ENCODE measurements at regions not wholly inside any gene's neighbourhood (a gene's known extent, or its start where the extent isn't known, plus 50 kb on each side); places are given as distances from the start of the nearest gene placed in this dataset.

GRCh38 chr15:62588938-62589670 is 424.0 kb upstream of the C2CD4B start:
- no peaks in the 10 kb centered on the region for H3K36me3 ChIP-seq
- no peak overlapping the region for H3K4me3 ChIP-seq
- H3K9me3 ChIP-seq, result no peaks in the 10 kb centered on the region
- no peak for DNase-seq
- no peaks in the 10 kb centered on the region for H3K27me3 ChIP-seq

GRCh38 chr15:62591842-62592838 is 427.1 kb upstream of the C2CD4B start:
- DNase-seq, result no peak
- no peak overlapping the region for H3K4me3 ChIP-seq
- H3K36me3 ChIP-seq, result no peaks in the 10 kb centered on the region
- no peaks in the 10 kb centered on the region for H3K27me3 ChIP-seq
- no peaks in the 10 kb centered on the region; the same call in 1 of the 2 replicates for H3K9me3 ChIP-seq

GRCh38 chr15:62592920-62593319 is 427.8 kb upstream of the C2CD4B start:
- Histone ChIP-seq H3K4me3 (no peak overlapping the region), H3K36me3 (no peaks in the 10 kb centered on the region), H3K27me3 (no peaks in the 10 kb centered on the region), H3K9me3 (no peaks in the 10 kb centered on the region; the same call in 1 of the 2 replicates)
- DNase-seq, result no peak

- H3K4me3 ChIP-seq, result no peak overlapping the region
- H3K36me3 ChIP-seq, result no peaks in the 10 kb centered on the region
- no peaks in the 10 kb centered on the region for H3K27me3 ChIP-seq
- peak; percentile 75 for DNase-seq
- no peaks in the 10 kb centered on the region; the same call in 1 of the 2 replicates for H3K9me3 ChIP-seq
Measured at GRCh38 chr15:62593681-62594399, 428.8 kb upstream of the C2CD4B start.

- Histone ChIP-seq H3K9me3 (peaks cover 4% of the 10 kb centered on the region; the same call in 1 of the 2 replicates), H3K4me3 (no peak overlapping the region), H3K27me3 (no peaks in the 10 kb centered on the region), H3K36me3 (no peaks in the 10 kb centered on the region)
- no peak for DNase-seq
Measured at GRCh38 chr15:62598217-62598616, 433.1 kb upstream of the C2CD4B start.

GRCh38 chr15:62599791-62600777 is 435.0 kb upstream of the C2CD4B start:
- DNase-seq, result no peak
- H3K4me3 ChIP-seq, result no peak overlapping the region
- peaks cover 9% of the 10 kb centered on the region; the same call in 1 of the 2 replicates for H3K9me3 ChIP-seq
- no peaks in the 10 kb centered on the region for H3K36me3 ChIP-seq
- H3K27me3 ChIP-seq, result no peaks in the 10 kb centered on the region

- DNase-seq, result no peak
- peaks cover 5% of the 10 kb centered on the region for H3K36me3 ChIP-seq
- no peak overlapping the region for H3K4me3 ChIP-seq
- H3K27me3 ChIP-seq, result no peaks in the 10 kb centered on the region
- H3K9me3 ChIP-seq, result peaks cover 18% of the 10 kb centered on the region
Measured at GRCh38 chr15:62601777-62602545, 436.9 kb upstream of the C2CD4B start.

GRCh38 chr15:62603742-62604141 is 438.7 kb upstream of the C2CD4B start:
- no peaks in the 10 kb centered on the region for H3K27me3 ChIP-seq
- peaks cover 5% of the 10 kb centered on the region for H3K36me3 ChIP-seq
- H3K4me3 ChIP-seq, result no peak overlapping the region
- peaks cover 18% of the 10 kb centered on the region for H3K9me3 ChIP-seq
- peak; percentile 68 for DNase-seq

- Histone ChIP-seq H3K9me3 (peaks cover 18% of the 10 kb centered on the region), H3K27me3 (no peaks in the 10 kb centered on the region), H3K4me3 (no peak overlapping the region), H3K36me3 (peaks cover 5% of the 10 kb centered on the region)
- DNase-seq, result no peak
Measured at GRCh38 chr15:62605282-62605681, 437.3 kb upstream of the TPM1 start.

- peak; percentile 91 for DNase-seq
- Histone ChIP-seq H3K27me3 (no peaks in the 10 kb centered on the region), H3K36me3 (peaks cover 5% of the 10 kb centered on the region), H3K4me3 (no peak overlapping the region), H3K9me3 (peaks cover 14% of the 10 kb centered on the region)
Measured at GRCh38 chr15:62606376-62607113, 436.0 kb upstream of the TPM1 start.

- H3K36me3 ChIP-seq, result peaks cover 5% of the 10 kb centered on the region
- DNase-seq, result no peak
- H3K9me3 ChIP-seq, result peaks cover 14% of the 10 kb centered on the region
- no peak overlapping the region for H3K4me3 ChIP-seq
- H3K27me3 ChIP-seq, result no peaks in the 10 kb centered on the region
Measured at GRCh38 chr15:62607114-62607462, 435.5 kb upstream of the TPM1 start.

GRCh38 chr15:62607643-62608042 is 434.9 kb upstream of the TPM1 start:
- Histone ChIP-seq H3K27me3 (no peaks in the 10 kb centered on the region), H3K9me3 (peaks cover 14% of the 10 kb centered on the region), H3K4me3 (no peak overlapping the region), H3K36me3 (peaks cover 5% of the 10 kb centered on the region)
- peak; percentile 68 for DNase-seq

GRCh38 chr15:62608369-62608768 is 434.2 kb upstream of the TPM1 start:
- no peak overlapping the region for H3K4me3 ChIP-seq
- DNase-seq, result no peak
- H3K9me3 ChIP-seq, result peaks cover 14% of the 10 kb centered on the region
- no peaks in the 10 kb centered on the region for H3K27me3 ChIP-seq
- peaks cover 5% of the 10 kb centered on the region for H3K36me3 ChIP-seq

- Histone ChIP-seq H3K27me3 (no peaks in the 10 kb centered on the region), H3K36me3 (peaks cover 5% of the 10 kb centered on the region), H3K4me3 (no peak overlapping the region), H3K9me3 (peaks cover 7% of the 10 kb centered on the region)
- DNase-seq, result no peak
Measured at GRCh38 chr15:62610265-62610869, 432.2 kb upstream of the TPM1 start.
